Trophoblast cell (in vitro differentiated cells and primary cell): ENCODE measurements at regions not wholly inside any gene's neighbourhood (a gene's known extent, or its start where the extent isn't known, plus 50 kb on each side); places are given as distances from the start of the nearest gene placed in this dataset.

Experiments
- DNase-seq, 2 donors: peaks; one replicate each; pipeline ENCODE4 v3.0.0-alpha.2; 2016
- H2AFZ ChIP-seq: 2 replicates; pipeline ENCODE4 v1.6.1; 2013; ENCODE audit warnings: low read length, moderate library complexity, mild to moderate bottlenecking; ENCODE audit not compliant: insufficient read depth, poor library complexity
- H2AK5ac ChIP-seq: 2 replicates; pipeline ENCODE4 v1.6.1; 2013; ENCODE audit warnings: mild to moderate bottlenecking, low read length
- H2BK120ac ChIP-seq: 2 replicates; pipeline ENCODE4 v1.6.1; 2013; ENCODE audit warnings: low read length, mild to moderate bottlenecking, moderate library complexity; ENCODE audit not compliant: insufficient read depth, poor library complexity
- H2BK12ac ChIP-seq: 2 replicates; pipeline ENCODE4 v1.6.1; 2013; ENCODE audit warnings: mild to moderate bottlenecking, low read length, moderate library complexity
- H2BK5ac ChIP-seq: 2 replicates; pipeline ENCODE4 v1.6.1; 2013; ENCODE audit warnings: low read length, low read depth, moderate library complexity, mild to moderate bottlenecking; ENCODE audit not compliant: poor library complexity
- H3K14ac ChIP-seq: 2 replicates; pipeline ENCODE4 v1.6.1; 2013; ENCODE audit warnings: mild to moderate bottlenecking, low read length
- H3K18ac ChIP-seq: 2 replicates; pipeline ENCODE4 v1.6.1; 2013; ENCODE audit warnings: mild to moderate bottlenecking, low read length
- H3K23ac ChIP-seq: 2 replicates; pipeline ENCODE4 v1.6.1; 2013; ENCODE audit warnings: low read length
- H3K27ac ChIP-seq: 2 replicates; pipeline ENCODE4 v1.5.1; 2013; ENCODE audit warnings: low read depth, mild to moderate bottlenecking, inconsistent platforms, low read length, moderate library complexity
- H3K27me3 ChIP-seq: 2 replicates; pipeline ENCODE4 v1.6.1; 2013; ENCODE audit warnings: inconsistent platforms, mild to moderate bottlenecking, low read length, moderate library complexity; ENCODE audit not compliant: insufficient read depth
- H3K36me3 ChIP-seq, 2 experiments: 1 replicate in 1 of 2; 2 replicates in 1 of 2; pipeline ENCODE4 v1.6.1; 2013; ENCODE audit warnings: low read length in 2 of 2, mild to moderate bottlenecking in 2 of 2, moderate library complexity in 1 of 2; ENCODE audit not compliant: insufficient read depth in 2 of 2, control insufficient read depth in 1 of 2
- H3K4ac ChIP-seq: 2 replicates; pipeline ENCODE4 v1.6.1; 2013; ENCODE audit warnings: low read depth, mild to moderate bottlenecking, low read length, moderate library complexity
- H3K4me1 ChIP-seq, 2 experiments: 1 replicate in 1 of 2; 2 replicates in 1 of 2; pipeline ENCODE4 v1.6.1; 2013; ENCODE audit warnings: low read length in 2 of 2, mild to moderate bottlenecking in 2 of 2, moderate library complexity in 1 of 2; ENCODE audit not compliant: insufficient read depth in 2 of 2, control insufficient read depth in 1 of 2
- H3K4me2 ChIP-seq: 2 replicates; pipeline ENCODE4 v1.6.1; 2013; ENCODE audit warnings: inconsistent platforms, mild to moderate bottlenecking, low read length, moderate library complexity
- H3K4me3 ChIP-seq: 2 replicates; pipeline ENCODE4 v1.5.1; 2013; ENCODE audit warnings: mild to moderate bottlenecking, low read depth, low read length, inconsistent platforms
- H3K79me1 ChIP-seq: one replicate; pipeline ENCODE4 v1.6.1; 2013; ENCODE audit warnings: low read length
- H3K79me2 ChIP-seq: 2 replicates; pipeline ENCODE4 v1.6.1; 2013; ENCODE audit warnings: low read length, mild to moderate bottlenecking; ENCODE audit not compliant: control insufficient read depth, insufficient read depth, poor library complexity
- H3K9ac ChIP-seq: 2 replicates; pipeline ENCODE4 v1.6.1; 2013; ENCODE audit warnings: mild to moderate bottlenecking, low read length
- H3K9me3 ChIP-seq: 2 replicates; pipeline ENCODE4 v1.6.1; 2013; ENCODE audit warnings: low read depth, mild to moderate bottlenecking, control low read depth, inconsistent platforms, low read length; ENCODE audit not compliant: insufficient read depth
- H4K12ac ChIP-seq: 2 replicates; pipeline ENCODE4 v1.6.1; 2013; ENCODE audit warnings: low read depth, mild to moderate bottlenecking, low read length, moderate library complexity
- H4K8ac ChIP-seq: 2 replicates; pipeline ENCODE4 v1.6.1; 2013; ENCODE audit warnings: low read depth, mild to moderate bottlenecking, low read length, moderate library complexity
- H4K91ac ChIP-seq: one replicate; pipeline ENCODE4 v1.6.1; 2013; ENCODE audit warnings: low read depth, mild to moderate bottlenecking, low read length, moderate library complexity
- WGBS: extraction: QIAGEN DNeasy Blood & Tissue Kit; methylation state at CpG from one replicate; pipeline ENCODE4 v1.1.7; 2013; ENCODE audit warnings: missing lambda C conversion rate; ENCODE audit not compliant: insufficient read length, insufficient coverage; ENCODE audit errors: extremely low coverage; 5-methylcytosine and 5-hydroxymethylcytosine counted together

DNA sequence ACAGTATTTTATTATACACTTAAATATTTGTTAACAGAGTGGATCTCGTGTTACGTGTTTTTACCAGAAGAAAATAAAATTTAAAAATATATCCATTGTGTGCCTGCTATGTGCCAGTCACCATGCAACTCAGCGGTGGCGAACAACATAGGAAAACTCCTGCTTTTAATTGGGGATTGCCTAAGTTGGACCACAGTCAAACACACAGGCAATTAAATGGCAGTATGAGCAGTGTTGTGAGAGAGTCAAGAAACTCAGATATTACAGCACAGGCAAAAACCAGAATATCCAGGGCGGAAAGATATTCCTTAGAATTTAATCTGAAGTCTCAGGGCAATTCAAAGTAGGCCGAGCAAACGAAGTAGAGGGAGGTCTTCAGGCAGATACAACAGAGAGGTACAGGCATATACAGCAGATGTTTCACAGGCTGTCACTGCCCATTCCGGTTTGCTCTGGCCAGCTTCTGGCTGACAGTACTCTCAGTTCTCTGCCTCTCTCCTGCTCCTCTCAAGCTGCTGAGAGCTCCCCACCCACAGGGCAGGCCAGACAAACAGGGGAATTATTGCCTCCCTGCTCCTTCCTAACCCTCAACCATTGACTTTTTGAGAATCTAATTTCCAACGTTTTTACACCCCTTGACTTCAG is 540.2 kb upstream of the TMEM132C start:
- Histone ChIP-seq H2BK120ac (no peak overlapping the region), H2AFZ (no peak overlapping the region), H4K91ac (no peak overlapping the region), H3K4ac (no peak overlapping the region), H3K4me1 (no peaks in the 10 kb centered on the region), H3K4me2 (no peak overlapping the region), H3K79me1 (no peaks in the 10 kb centered on the region), H4K12ac (no peak overlapping the region), H3K9me3 (no peaks in the 10 kb centered on the region), H3K18ac (no peak overlapping the region), H4K8ac (no peak overlapping the region), H3K9ac (no peak overlapping the region), H2BK5ac (no peak overlapping the region), H3K4me3 (no peak overlapping the region), H3K27ac (no peak overlapping the region), H3K14ac (no peak overlapping the region), H3K36me3 (no peaks in the 10 kb centered on the region), H3K23ac (no peak overlapping the region), H3K27me3 (no peaks in the 10 kb centered on the region), H2BK12ac (no peak overlapping the region), H3K79me2 (no peaks in the 10 kb centered on the region), H2AK5ac (no peak overlapping the region)
- WGBS: no CpG with 5 or more reads among the region's 9 CpGs
- DNase-seq: no peak

DNA sequence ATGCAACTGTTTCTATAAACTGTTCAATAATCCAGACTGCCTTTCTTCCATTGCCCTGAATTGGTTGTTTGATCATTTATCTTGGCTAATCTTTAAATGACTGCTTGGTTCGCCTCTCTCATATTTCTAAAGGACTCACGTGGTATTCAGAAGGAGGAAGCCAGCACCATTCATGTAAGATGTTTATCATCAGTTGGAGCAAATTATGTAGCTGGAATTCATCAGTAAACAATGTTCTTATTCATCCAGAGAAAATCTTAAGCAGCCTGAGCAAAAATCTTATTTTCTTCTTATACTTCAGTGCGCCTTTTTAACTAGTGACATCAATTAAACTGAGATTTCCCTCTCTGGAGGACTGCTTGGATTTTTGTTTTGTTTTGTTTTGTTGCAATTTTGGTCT is 538.7 kb upstream of the TMEM132C start:
- H3K36me3 ChIP-seq: no peaks in the 10 kb centered on the region
- no peak overlapping the region for H2AFZ ChIP-seq
- no peak overlapping the region for H2BK12ac ChIP-seq
- no peak overlapping the region for H2BK5ac ChIP-seq
- H3K4ac ChIP-seq: no peak overlapping the region
- H4K12ac ChIP-seq: no peak overlapping the region
- no peak overlapping the region for H3K27ac ChIP-seq
- H2AK5ac ChIP-seq: no peak overlapping the region
- H3K27me3 ChIP-seq: no peaks in the 10 kb centered on the region
- no peaks in the 10 kb centered on the region for H3K79me1 ChIP-seq
- H3K4me3 ChIP-seq: no peak overlapping the region
- no peak overlapping the region for H3K23ac ChIP-seq
- peak in 1 of 2 donors; percentile 27 for DNase-seq
- no peaks in the 10 kb centered on the region for H3K4me1 ChIP-seq
- H3K79me2 ChIP-seq: no peaks in the 10 kb centered on the region
- no peak overlapping the region for H2BK120ac ChIP-seq
- H3K9me3 ChIP-seq: no peaks in the 10 kb centered on the region
- no peak overlapping the region for H3K9ac ChIP-seq
- H4K8ac ChIP-seq: no peak overlapping the region
- no CpG with 5 or more reads among the region's 3 CpGs for whole genome bisulfite sequencing
- no peak overlapping the region for H3K18ac ChIP-seq
- no peak overlapping the region for H3K14ac ChIP-seq
- H3K4me2 ChIP-seq: no peak overlapping the region
- H4K91ac ChIP-seq: no peak overlapping the region

DNA sequence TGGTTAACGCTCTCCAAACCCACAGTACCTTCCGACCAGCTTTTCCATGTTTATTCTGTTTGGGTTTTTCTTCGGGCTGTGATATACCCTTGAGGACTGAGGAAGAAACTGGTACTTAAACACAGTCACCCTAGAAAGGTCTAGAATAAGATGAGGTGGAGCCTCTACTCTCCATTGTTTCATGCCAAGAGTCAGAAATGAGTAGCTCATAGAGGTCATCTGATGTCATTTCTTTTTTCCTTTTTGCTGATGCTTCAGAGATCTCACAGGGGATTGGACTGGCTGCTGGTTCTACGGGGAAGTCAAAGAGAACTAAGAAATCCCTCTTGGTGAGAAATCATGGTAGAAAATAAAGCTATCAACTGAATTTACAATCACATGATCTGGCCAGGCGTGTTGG is 538.2 kb upstream of the TMEM132C start:
- WGBS: no CpG with 5 or more reads among the region's 5 CpGs

DNA sequence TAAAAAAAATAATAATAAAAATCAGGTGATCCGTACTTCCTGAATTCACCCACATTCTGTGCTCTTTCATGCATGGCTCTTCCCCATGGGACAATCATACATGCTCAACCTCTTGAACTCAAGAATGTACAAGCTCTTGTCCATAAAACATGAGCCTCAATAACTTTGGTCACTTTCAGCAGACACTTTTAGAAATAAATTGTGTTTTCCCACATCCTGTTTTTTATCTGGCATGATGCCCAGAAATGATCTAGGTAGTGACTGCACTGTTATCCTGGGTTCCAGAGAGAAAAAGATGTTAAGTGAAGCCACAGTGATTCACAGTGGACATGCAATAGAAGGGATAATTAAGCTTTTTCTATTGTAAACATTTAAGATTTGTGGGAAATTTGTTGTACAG is 537.6 kb upstream of the TMEM132C start:
- Histone ChIP-seq H3K4me3 (no peak overlapping the region), H3K79me2 (no peaks in the 10 kb centered on the region), H3K14ac (no peak overlapping the region), H4K12ac (no peak overlapping the region), H3K27me3 (no peaks in the 10 kb centered on the region), H2BK5ac (no peak overlapping the region), H3K23ac (no peak overlapping the region), H3K9me3 (no peaks in the 10 kb centered on the region), H3K9ac (no peak overlapping the region), H2BK120ac (no peak overlapping the region), H3K18ac (no peak overlapping the region), H2BK12ac (no peak overlapping the region), H3K79me1 (no peaks in the 10 kb centered on the region), H4K91ac (no peak overlapping the region), H3K4me2 (no peak overlapping the region), H4K8ac (no peak overlapping the region), H3K4ac (no peak overlapping the region), H3K36me3 (no peaks in the 10 kb centered on the region), H3K4me1 (no peaks in the 10 kb centered on the region), H2AFZ (no peak overlapping the region), H2AK5ac (no peak overlapping the region), H3K27ac (no peak overlapping the region)
- no peak for DNase-seq
- no CpG with 5 or more reads among the region's 1 CpG for WGBS

More for the DNA sequence above, 538.2 kb upstream of the TMEM132C start:
- H2AK5ac ChIP-seq: no peak overlapping the region
- H4K91ac ChIP-seq: no peak overlapping the region
- H3K18ac ChIP-seq: no peak overlapping the region
- DNase-seq: no peak
- no peak overlapping the region for H2AFZ ChIP-seq
- no peak overlapping the region for H3K4ac ChIP-seq
- no peak overlapping the region for H3K4me3 ChIP-seq
- no peaks in the 10 kb centered on the region for H3K9me3 ChIP-seq
- no peak overlapping the region for H2BK5ac ChIP-seq
- no peak overlapping the region for H4K8ac ChIP-seq
- H3K4me2 ChIP-seq: no peak overlapping the region
- H4K12ac ChIP-seq: no peak overlapping the region
- H3K27me3 ChIP-seq: no peaks in the 10 kb centered on the region
- no peak overlapping the region for H2BK12ac ChIP-seq
- H3K79me2 ChIP-seq: no peaks in the 10 kb centered on the region
- no peak overlapping the region for H2BK120ac ChIP-seq
- no peak overlapping the region for H3K9ac ChIP-seq
- no peaks in the 10 kb centered on the region for H3K36me3 ChIP-seq
- no peaks in the 10 kb centered on the region for H3K79me1 ChIP-seq
- H3K4me1 ChIP-seq: no peaks in the 10 kb centered on the region
- no peak overlapping the region for H3K23ac ChIP-seq
- H3K27ac ChIP-seq: no peak overlapping the region
- H3K14ac ChIP-seq: no peak overlapping the region
